Mononuclear cell (primary cell): ENCODE measurements at regions not wholly inside any gene's neighbourhood (a gene's known extent, or its start where the extent isn't known, plus 50 kb on each side); places are given as distances from the start of the nearest gene placed in this dataset.
"Not testable (repeated sequence)": the region's sequence is repeated elsewhere in the genome, so short reads cannot be mapped to it uniquely, and the experiment has no call there.

ENCODE experiments used
- H3K27me3 ChIP-seq: 2 replicates; pipeline ENCODE4 v1.6.0; 2011; ENCODE audit warnings: low read length, control low read depth; ENCODE audit not compliant: insufficient read depth
- H3K4me1 ChIP-seq: 2 replicates; pipeline ENCODE4 v1.5.1; 2011; ENCODE audit warnings: mild to moderate bottlenecking, low read length, control low read depth; ENCODE audit not compliant: insufficient read depth
- H3K4me3 ChIP-seq: 2 replicates; pipeline ENCODE4 v1.5.1; 2011; ENCODE audit warnings: mild to moderate bottlenecking, low read length, moderate library complexity
- H3K9me3 ChIP-seq: 2 replicates; pipeline ENCODE4 v1.5.1; 2011; ENCODE audit warnings: low read depth, mild to moderate bottlenecking, control low read depth, low read length

- H3K4me1 ChIP-seq = peaks cover 36% of the 10 kb centered on the region
- H3K9me3 ChIP-seq, H3K4me3 ChIP-seq, H3K27me3 ChIP-seq: not testable (repeated sequence)
Measured at GRCh38 chr9:96147029-96147428, 154.9 kb downstream of the HSD17B3 start.

- H3K9me3 ChIP-seq = no peaks in the 10 kb centered on the region
- H3K4me1 ChIP-seq = peaks cover 52% of the 10 kb centered on the region
- H3K4me3 ChIP-seq = no peak overlapping the region
- H3K27me3 ChIP-seq = peaks cover 3% of the 10 kb centered on the region
Measured at GRCh38 chr9:96141666-96142065, 160.3 kb downstream of the HSD17B3 start.

- no peak overlapping the region for H3K4me3 ChIP-seq
- peaks cover 3% of the 10 kb centered on the region for H3K27me3 ChIP-seq
- no peaks in the 10 kb centered on the region for H3K9me3 ChIP-seq
- H3K4me1 ChIP-seq = peaks cover 52% of the 10 kb centered on the region
Measured at GRCh38 chr9:96141128-96141474, 160.9 kb downstream of the HSD17B3 start.

GRCh38 chr9:96140296-96141127, 161.5 kb downstream of the HSD17B3 start:
- H3K9me3 ChIP-seq = no peaks in the 10 kb centered on the region
- no peak overlapping the region for H3K4me3 ChIP-seq
- peaks cover 3% of the 10 kb centered on the region for H3K27me3 ChIP-seq
- peaks cover 54% of the 10 kb centered on the region for H3K4me1 ChIP-seq

GRCh38 chr9:96139592-96140295, 162.2 kb downstream of the HSD17B3 start:
- peaks cover 3% of the 10 kb centered on the region for H3K27me3 ChIP-seq
- peaks cover 56% of the 10 kb centered on the region for H3K4me1 ChIP-seq
- H3K4me3 ChIP-seq = no peak overlapping the region
- no peaks in the 10 kb centered on the region for H3K9me3 ChIP-seq

GRCh38 chr9:96138616-96139015, 163.4 kb downstream of the HSD17B3 start:
- Histone ChIP-seq H3K4me3 (no peak overlapping the region), H3K4me1 (peaks cover 56% of the 10 kb centered on the region), H3K9me3 (no peaks in the 10 kb centered on the region)

GRCh38 chr9:96137671-96138429, 164.1 kb downstream of the HSD17B3 start:
- Histone ChIP-seq H3K4me3 (no peak overlapping the region), H3K9me3 (no peaks in the 10 kb centered on the region), H3K4me1 (peaks cover 56% of the 10 kb centered on the region), H3K27me3 (peaks cover 3% of the 10 kb centered on the region)

More at GRCh38 chr9:96138616-96139015, 163.4 kb downstream of the HSD17B3 start:
- H3K27me3 ChIP-seq = peaks cover 3% of the 10 kb centered on the region

GRCh38 chr9:96136992-96137670, 164.8 kb downstream of the HSD17B3 start:
- Histone ChIP-seq H3K4me3 (no peak overlapping the region), H3K9me3 (no peaks in the 10 kb centered on the region), H3K4me1 (peaks cover 51% of the 10 kb centered on the region), H3K27me3 (no peaks in the 10 kb centered on the region)

- Histone ChIP-seq H3K9me3 (no peaks in the 10 kb centered on the region), H3K27me3 (no peaks in the 10 kb centered on the region), H3K4me1 (peaks cover 41% of the 10 kb centered on the region), H3K4me3 (no peak overlapping the region)
Measured at GRCh38 chr9:96135753-96136290, 166.2 kb downstream of the HSD17B3 start.

- Histone ChIP-seq H3K27me3 (no peaks in the 10 kb centered on the region), H3K9me3 (no peaks in the 10 kb centered on the region), H3K4me3 (no peak overlapping the region), H3K4me1 (peaks cover 41% of the 10 kb centered on the region)
Measured at GRCh38 chr9:96135076-96135752, 166.8 kb downstream of the HSD17B3 start.

- no peak overlapping the region for H3K4me3 ChIP-seq
- no peaks in the 10 kb centered on the region for H3K9me3 ChIP-seq
- H3K27me3 ChIP-seq = no peaks in the 10 kb centered on the region
- H3K4me1 ChIP-seq = peaks cover 28% of the 10 kb centered on the region
Measured at GRCh38 chr9:96133321-96134021, 168.5 kb downstream of the HSD17B3 start.

- H3K4me1 ChIP-seq = peaks cover 15% of the 10 kb centered on the region
- no peaks in the 10 kb centered on the region for H3K9me3 ChIP-seq
- H3K4me3 ChIP-seq = no peak overlapping the region
- no peaks in the 10 kb centered on the region for H3K27me3 ChIP-seq
Measured at GRCh38 chr9:96131825-96132224, 170.2 kb downstream of the HSD17B3 start.

- Histone ChIP-seq H3K9me3 (no peaks in the 10 kb centered on the region), H3K4me3 (no peak overlapping the region), H3K27me3 (no peaks in the 10 kb centered on the region), H3K4me1 (peaks cover 7% of the 10 kb centered on the region)
Measured at GRCh38 chr9:96130970-96131369, 171.0 kb downstream of the HSD17B3 start.

- H3K9me3 ChIP-seq = no peaks in the 10 kb centered on the region
- H3K27me3 ChIP-seq = no peaks in the 10 kb centered on the region
- H3K4me3 ChIP-seq = no peak overlapping the region
- no peaks in the 10 kb centered on the region for H3K4me1 ChIP-seq
Measured at GRCh38 chr9:96129747-96130146, 172.2 kb downstream of the HSD17B3 start.
